ENCODE measurements at regions not wholly inside any gene's neighbourhood (a gene's known extent, or its start where the extent isn't known, plus 50 kb on each side); places are given as distances from the start of the nearest gene placed in this dataset.

DNA sequence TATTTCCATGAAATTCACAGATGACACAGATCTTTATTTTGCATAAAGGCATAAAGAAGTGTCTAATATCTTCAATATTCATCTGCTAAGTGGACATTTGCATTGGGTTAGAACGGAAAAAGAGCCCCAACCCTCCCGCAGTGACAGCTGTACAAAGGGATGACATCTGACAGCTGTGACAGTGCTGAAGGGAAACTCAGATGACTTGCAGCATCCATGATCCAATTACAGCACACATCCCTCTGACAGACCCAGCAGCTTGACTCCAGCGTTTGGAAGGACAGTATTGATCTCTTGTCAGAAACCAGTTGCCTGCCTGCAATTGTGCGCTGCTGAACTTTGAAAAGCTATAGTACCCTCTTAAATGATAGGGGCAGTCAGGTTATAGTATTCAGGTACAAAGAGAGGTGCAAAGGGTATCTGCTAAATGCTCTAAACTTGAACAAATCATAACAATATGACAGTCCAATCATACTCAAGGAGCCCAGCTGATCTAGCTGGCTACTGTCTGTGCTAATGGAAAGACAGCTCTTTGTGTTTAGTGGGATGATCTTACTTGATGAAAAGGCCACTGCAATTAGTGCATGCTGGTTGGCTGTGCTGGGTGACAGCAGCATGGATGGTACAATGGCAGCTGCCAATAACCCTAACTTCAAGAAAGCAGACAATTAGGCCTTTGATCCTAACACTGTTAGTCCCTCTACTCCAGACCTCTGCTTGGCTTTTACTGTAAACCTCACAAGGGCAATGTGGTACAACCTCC, 599.2 kb downstream of the NR4A2 start:
- TF ChIP-seq, protein P1, sequence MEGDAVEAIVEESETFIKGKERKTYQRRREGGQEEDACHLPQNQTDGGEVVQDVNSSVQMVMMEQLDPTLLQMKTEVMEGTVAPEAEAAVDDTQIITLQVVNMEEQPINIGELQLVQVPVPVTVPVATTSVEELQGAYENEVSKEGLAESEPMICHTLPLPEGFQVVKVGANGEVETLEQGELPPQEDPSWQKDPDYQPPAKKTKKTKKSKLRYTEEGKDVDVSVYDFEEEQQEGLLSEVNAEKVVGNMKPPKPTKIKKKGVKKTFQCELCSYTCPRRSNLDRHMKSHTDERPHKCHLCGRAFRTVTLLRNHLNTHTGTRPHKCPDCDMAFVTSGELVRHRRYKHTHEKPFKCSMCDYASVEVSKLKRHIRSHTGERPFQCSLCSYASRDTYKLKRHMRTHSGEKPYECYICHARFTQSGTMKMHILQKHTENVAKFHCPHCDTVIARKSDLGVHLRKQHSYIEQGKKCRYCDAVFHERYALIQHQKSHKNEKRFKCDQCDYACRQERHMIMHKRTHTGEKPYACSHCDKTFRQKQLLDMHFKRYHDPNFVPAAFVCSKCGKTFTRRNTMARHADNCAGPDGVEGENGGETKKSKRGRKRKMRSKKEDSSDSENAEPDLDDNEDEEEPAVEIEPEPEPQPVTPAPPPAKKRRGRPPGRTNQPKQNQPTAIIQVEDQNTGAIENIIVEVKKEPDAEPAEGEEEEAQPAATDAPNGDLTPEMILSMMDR (conservative IDR thresholded peaks at IDR 0.05; ENCODE audit: low read depth, low read length) = no peak
- TF ChIP-seq EZH2 (IDR thresholded peaks at IDR 0.05; ENCODE audit: low read length, unreplicated experiment) = no peak
